Liver (tissue), 8 donors: ENCODE measurements at regions not wholly inside any gene's neighbourhood (a gene's known extent, or its start where the extent isn't known, plus 50 kb on each side); places are given as distances from the start of the nearest gene placed in this dataset.

Source experiments
- DNase-seq: peaks from one replicate; pipeline ENCODE4 v3.0.0-alpha.2; 2017; ENCODE audit warnings: low spot score
- H3K27ac ChIP-seq, 2 donors: one replicate each; pipeline ENCODE4 v1.7.0; 2013; ENCODE audit warnings: inconsistent platforms in 2 of 2, low read length in 2 of 2, control low read depth in 1 of 2, low read depth in 1 of 2, mild to moderate bottlenecking in 1 of 2
- H3K27me3 ChIP-seq, 4 donors: one replicate each; pipeline versions ENCODE4 v1.6.1 to v1.7.0; 2013; ENCODE audit warnings: low read length in 3 of 4, inconsistent platforms in 1 of 4, mild to moderate bottlenecking in 1 of 4, moderate library complexity in 1 of 4; ENCODE audit not compliant: control insufficient read depth in 4 of 4, insufficient read depth in 4 of 4
- H3K36me3 ChIP-seq, 4 donors: one replicate each; pipeline versions ENCODE4 v1.6.1 to v1.7.0; 2013; ENCODE audit warnings: low read length in 3 of 4, mild to moderate bottlenecking in 3 of 4, low read depth in 1 of 4, moderate library complexity in 1 of 4; ENCODE audit not compliant: control insufficient read depth in 4 of 4, insufficient read depth in 3 of 4
- H3K4me1 ChIP-seq, 4 donors: one replicate each; pipeline versions ENCODE4 v1.6.1 to v1.7.0; 2013; ENCODE audit warnings: low read length in 3 of 4, mild to moderate bottlenecking in 3 of 4, moderate library complexity in 1 of 4; ENCODE audit not compliant: control insufficient read depth in 4 of 4, insufficient read depth in 4 of 4
- H3K4me3 ChIP-seq, 3 donors: one replicate each; pipeline versions ENCODE4 v1.6.1 to v1.7.0; 2013; ENCODE audit warnings: low read length in 3 of 3, control low read depth in 1 of 3, low read depth in 1 of 3, mild to moderate bottlenecking in 1 of 3
- H3K9ac ChIP-seq, 2 donors: one replicate each; pipeline ENCODE4 v1.7.0; 2013; ENCODE audit warnings: low read length in 2 of 2, mild to moderate bottlenecking in 2 of 2, moderate library complexity in 2 of 2, control low read depth in 1 of 2, low read depth in 1 of 2
- H3K9me3 ChIP-seq, 4 donors: one replicate each; pipeline versions ENCODE4 v1.6.1 to v1.7.0; 2013; ENCODE audit warnings: low read length in 3 of 4; ENCODE audit not compliant: control insufficient read depth in 4 of 4
- EGR1 ChIP-seq, 2 donors: IDR thresholded peaks; 2 replicates each; pipeline ENCODE4 v1.6.1; 2016 to 2018; ENCODE audit warnings: antibody characterized with exemption in 2 of 2, low read depth in 2 of 2
- FOXA1 ChIP-seq: IDR thresholded peaks from 2 replicates; pipeline ENCODE4 v1.6.1; 2016; ENCODE audit warnings: antibody characterized with exemption
- FOXA2 ChIP-seq: IDR thresholded peaks from 2 replicates; pipeline ENCODE4 v1.6.1; 2016; ENCODE audit warnings: antibody characterized with exemption
- GABPA ChIP-seq, 2 donors: IDR thresholded peaks in 1 of 2; conservative IDR thresholded peaks in 1 of 2; 2 replicates each; pipeline ENCODE4 v1.6.1; 2016; ENCODE audit warnings: antibody characterized with exemption in 2 of 2, mild to moderate bottlenecking in 1 of 2, moderate library complexity in 1 of 2
- HNF4A ChIP-seq, 2 donors: conservative IDR thresholded peaks; 2 replicates each; pipeline ENCODE4 v1.6.1; 2016; ENCODE audit warnings: antibody characterized with exemption in 2 of 2, mild to moderate bottlenecking in 2 of 2
- HNF4G ChIP-seq: IDR thresholded peaks from 2 replicates; pipeline ENCODE4 v1.6.1; 2016; ENCODE audit warnings: antibody characterized with exemption
- JUND ChIP-seq, 2 donors: IDR thresholded peaks; 2 replicates each; pipeline ENCODE4 v1.6.1; 2016; ENCODE audit warnings: antibody characterized with exemption in 2 of 2
- NR2F2 ChIP-seq: IDR thresholded peaks from 2 replicates; pipeline ENCODE4 v1.6.1; 2016; ENCODE audit warnings: antibody characterized with exemption
- RAD21 ChIP-seq, 2 donors: IDR thresholded peaks; 2 replicates each; pipeline ENCODE4 v1.6.1; 2016; ENCODE audit warnings: antibody characterized with exemption in 2 of 2, mild to moderate bottlenecking in 2 of 2
- RXRA ChIP-seq, 2 donors: IDR thresholded peaks; 2 replicates each; pipeline ENCODE4 v1.6.1; 2017 to 2018; ENCODE audit warnings: antibody characterized with exemption in 2 of 2, mild to moderate bottlenecking in 1 of 2
- SP1 ChIP-seq: IDR thresholded peaks from 2 replicates; pipeline ENCODE4 v1.6.1; 2018; ENCODE audit warnings: antibody characterized with exemption, mild to moderate bottlenecking
- TAF1 ChIP-seq: conservative IDR thresholded peaks from 2 replicates; pipeline ENCODE4 v1.6.1; 2016; ENCODE audit warnings: antibody characterized with exemption, mild to moderate bottlenecking
- WGBS: extraction: QIAGEN DNeasy Blood & Tissue Kit; methylation state at CpG from one replicate; pipeline ENCODE4 v1.1.7; 2013; 5-methylcytosine and 5-hydroxymethylcytosine counted together
- TF ChIP-seq, protein P1 (sequence below): IDR thresholded peaks from 2 replicates; pipeline ENCODE4 v1.6.1; 2016; ENCODE audit warnings: antibody characterized with exemption
- TF ChIP-seq, protein P2 (sequence below): IDR thresholded peaks from 2 replicates; pipeline ENCODE4 v1.6.1; 2016; ENCODE audit warnings: antibody characterized with exemption
- TF ChIP-seq, protein P3 (sequence below): IDR thresholded peaks from 2 replicates; pipeline ENCODE4 v1.6.1; 2016; ENCODE audit warnings: antibody characterized with exemption
- TF ChIP-seq, protein P4 (sequence below): IDR thresholded peaks from 2 replicates; pipeline ENCODE4 v1.6.1; 2016; ENCODE audit warnings: antibody characterized with exemption, mild to moderate bottlenecking
- TF ChIP-seq, protein P5 (sequence below): fragments of 150-350 bp; IDR thresholded peaks from 2 replicates; pipeline ENCODE4 v1.5.1; 2017; ENCODE audit warnings: improper control_type of control experiment, low read depth, low read length; ENCODE audit not compliant: missing input control
- donor health status: healthy.
- donor health status: healthy.
- donor health status: healthy.
- donor health status: healthy.
- donor health status: healthy.

DNA sequence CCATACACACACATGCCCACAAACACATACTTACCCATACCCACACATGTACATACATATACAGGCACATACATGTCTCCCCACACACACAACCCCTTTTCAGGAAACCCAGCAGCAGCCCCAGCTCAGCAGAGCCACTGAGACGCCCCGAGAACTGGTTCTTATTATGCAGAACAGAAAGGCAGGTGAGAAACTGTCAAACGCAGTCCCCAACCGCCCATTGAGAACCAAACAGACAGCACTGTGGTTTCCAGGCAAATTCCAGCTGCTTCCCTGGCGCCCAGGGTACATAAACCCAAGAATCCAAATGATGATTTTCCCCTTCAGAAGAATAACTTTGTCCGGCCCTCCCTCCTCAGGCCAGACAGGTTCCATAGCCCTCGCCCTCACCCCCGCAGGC is 366.6 kb upstream of the ZMIZ1 start:
- WGBS = 94% methylated on average over 8 of the region's 8 CpGs
- Histone ChIP-seq H3K27me3 (no peaks in the 10 kb centered on the region), H3K9me3 (no peaks in the 10 kb centered on the region), H3K4me1 (no peaks in the 10 kb centered on the region), H3K27ac (no peak overlapping the region), H3K4me3 (no peak overlapping the region), H3K36me3 (no peaks in the 10 kb centered on the region), H3K9ac (no peak overlapping the region)
- DNase-seq = no peak
- TF ChIP-seq, protein P1, sequence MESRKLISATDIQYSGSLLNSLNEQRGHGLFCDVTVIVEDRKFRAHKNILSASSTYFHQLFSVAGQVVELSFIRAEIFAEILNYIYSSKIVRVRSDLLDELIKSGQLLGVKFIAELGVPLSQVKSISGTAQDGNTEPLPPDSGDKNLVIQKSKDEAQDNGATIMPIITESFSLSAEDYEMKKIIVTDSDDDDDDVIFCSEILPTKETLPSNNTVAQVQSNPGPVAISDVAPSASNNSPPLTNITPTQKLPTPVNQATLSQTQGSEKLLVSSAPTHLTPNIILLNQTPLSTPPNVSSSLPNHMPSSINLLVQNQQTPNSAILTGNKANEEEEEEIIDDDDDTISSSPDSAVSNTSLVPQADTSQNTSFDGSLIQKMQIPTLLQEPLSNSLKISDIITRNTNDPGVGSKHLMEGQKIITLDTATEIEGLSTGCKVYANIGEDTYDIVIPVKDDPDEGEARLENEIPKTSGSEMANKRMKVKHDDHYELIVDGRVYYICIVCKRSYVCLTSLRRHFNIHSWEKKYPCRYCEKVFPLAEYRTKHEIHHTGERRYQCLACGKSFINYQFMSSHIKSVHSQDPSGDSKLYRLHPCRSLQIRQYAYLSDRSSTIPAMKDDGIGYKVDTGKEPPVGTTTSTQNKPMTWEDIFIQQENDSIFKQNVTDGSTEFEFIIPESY = no peak
- TF ChIP-seq, protein P2, sequence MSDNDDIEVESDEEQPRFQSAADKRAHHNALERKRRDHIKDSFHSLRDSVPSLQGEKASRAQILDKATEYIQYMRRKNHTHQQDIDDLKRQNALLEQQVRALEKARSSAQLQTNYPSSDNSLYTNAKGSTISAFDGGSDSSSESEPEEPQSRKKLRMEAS = no peak
- TF ChIP-seq FOXA1 = no peak
- TF ChIP-seq FOXA2 = no peak
- TF ChIP-seq, protein P3, sequence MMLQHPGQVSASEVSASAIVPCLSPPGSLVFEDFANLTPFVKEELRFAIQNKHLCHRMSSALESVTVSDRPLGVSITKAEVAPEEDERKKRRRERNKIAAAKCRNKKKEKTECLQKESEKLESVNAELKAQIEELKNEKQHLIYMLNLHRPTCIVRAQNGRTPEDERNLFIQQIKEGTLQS = no peak
- TF ChIP-seq, protein P4, sequence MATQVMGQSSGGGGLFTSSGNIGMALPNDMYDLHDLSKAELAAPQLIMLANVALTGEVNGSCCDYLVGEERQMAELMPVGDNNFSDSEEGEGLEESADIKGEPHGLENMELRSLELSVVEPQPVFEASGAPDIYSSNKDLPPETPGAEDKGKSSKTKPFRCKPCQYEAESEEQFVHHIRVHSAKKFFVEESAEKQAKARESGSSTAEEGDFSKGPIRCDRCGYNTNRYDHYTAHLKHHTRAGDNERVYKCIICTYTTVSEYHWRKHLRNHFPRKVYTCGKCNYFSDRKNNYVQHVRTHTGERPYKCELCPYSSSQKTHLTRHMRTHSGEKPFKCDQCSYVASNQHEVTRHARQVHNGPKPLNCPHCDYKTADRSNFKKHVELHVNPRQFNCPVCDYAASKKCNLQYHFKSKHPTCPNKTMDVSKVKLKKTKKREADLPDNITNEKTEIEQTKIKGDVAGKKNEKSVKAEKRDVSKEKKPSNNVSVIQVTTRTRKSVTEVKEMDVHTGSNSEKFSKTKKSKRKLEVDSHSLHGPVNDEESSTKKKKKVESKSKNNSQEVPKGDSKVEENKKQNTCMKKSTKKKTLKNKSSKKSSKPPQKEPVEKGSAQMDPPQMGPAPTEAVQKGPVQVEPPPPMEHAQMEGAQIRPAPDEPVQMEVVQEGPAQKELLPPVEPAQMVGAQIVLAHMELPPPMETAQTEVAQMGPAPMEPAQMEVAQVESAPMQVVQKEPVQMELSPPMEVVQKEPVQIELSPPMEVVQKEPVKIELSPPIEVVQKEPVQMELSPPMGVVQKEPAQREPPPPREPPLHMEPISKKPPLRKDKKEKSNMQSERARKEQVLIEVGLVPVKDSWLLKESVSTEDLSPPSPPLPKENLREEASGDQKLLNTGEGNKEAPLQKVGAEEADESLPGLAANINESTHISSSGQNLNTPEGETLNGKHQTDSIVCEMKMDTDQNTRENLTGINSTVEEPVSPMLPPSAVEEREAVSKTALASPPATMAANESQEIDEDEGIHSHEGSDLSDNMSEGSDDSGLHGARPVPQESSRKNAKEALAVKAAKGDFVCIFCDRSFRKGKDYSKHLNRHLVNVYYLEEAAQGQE = no peak
- TF ChIP-seq, protein P5, sequence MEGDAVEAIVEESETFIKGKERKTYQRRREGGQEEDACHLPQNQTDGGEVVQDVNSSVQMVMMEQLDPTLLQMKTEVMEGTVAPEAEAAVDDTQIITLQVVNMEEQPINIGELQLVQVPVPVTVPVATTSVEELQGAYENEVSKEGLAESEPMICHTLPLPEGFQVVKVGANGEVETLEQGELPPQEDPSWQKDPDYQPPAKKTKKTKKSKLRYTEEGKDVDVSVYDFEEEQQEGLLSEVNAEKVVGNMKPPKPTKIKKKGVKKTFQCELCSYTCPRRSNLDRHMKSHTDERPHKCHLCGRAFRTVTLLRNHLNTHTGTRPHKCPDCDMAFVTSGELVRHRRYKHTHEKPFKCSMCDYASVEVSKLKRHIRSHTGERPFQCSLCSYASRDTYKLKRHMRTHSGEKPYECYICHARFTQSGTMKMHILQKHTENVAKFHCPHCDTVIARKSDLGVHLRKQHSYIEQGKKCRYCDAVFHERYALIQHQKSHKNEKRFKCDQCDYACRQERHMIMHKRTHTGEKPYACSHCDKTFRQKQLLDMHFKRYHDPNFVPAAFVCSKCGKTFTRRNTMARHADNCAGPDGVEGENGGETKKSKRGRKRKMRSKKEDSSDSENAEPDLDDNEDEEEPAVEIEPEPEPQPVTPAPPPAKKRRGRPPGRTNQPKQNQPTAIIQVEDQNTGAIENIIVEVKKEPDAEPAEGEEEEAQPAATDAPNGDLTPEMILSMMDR = no peak
- no peak for TF ChIP-seq JUND (IDR thresholded peaks at IDR 0.05)
- TF ChIP-seq GABPA (IDR thresholded peaks at IDR 0.05 in 1 of 2, conservative IDR thresholded peaks at IDR 0.05 in 1 of 2) = no peak
- TF ChIP-seq TAF1 = no peak
- no peak for TF ChIP-seq HNF4G
- TF ChIP-seq NR2F2 = no peak
- no peak for TF ChIP-seq SP1
- no peak for TF ChIP-seq EGR1 (IDR thresholded peaks at IDR 0.05; ENCODE audit: low read depth in 2 of 2)
- no peak for TF ChIP-seq RAD21 (IDR thresholded peaks at IDR 0.05)
- TF ChIP-seq HNF4A (conservative IDR thresholded peaks at IDR 0.05) = no peak

DNA sequence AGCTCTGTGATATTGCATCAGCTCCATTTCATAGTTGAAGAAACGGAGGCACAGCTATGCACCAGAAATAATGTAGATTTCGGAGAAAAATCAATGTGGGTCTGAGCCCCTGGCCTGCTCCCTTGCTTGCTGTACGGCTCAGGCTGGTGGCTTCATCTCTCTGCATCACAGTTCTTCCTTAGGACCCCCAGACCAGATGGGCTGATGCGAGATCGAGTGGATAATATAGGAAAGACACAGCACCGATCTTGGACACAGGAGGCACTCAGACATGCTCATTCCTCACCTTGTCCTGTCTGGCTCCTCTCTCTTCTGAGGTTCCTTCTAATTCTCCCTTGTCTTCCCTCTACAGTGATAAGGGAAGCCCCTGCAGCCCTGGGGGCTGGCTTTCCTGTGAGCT is 365.9 kb upstream of the ZMIZ1 start:
- Histone ChIP-seq H3K27ac (no peak overlapping the region), H3K9ac (no peak overlapping the region), H3K27me3 (no peaks in the 10 kb centered on the region), H3K4me1 (no peaks in the 10 kb centered on the region), H3K36me3 (no peaks in the 10 kb centered on the region), H3K4me3 (no peak overlapping the region), H3K9me3 (no peaks in the 10 kb centered on the region)
- TF ChIP-seq, protein P4 = no peak
- TF ChIP-seq GABPA (IDR thresholded peaks at IDR 0.05 in 1 of 2, conservative IDR thresholded peaks at IDR 0.05 in 1 of 2) (no peak), TAF1 (no peak), RXRA (IDR thresholded peaks at IDR 0.05) (no peak)
- DNase-seq = no peak
- WGBS = 77% methylated on average over 6 of the region's 6 CpGs
